NCI-H128 (cell line): ENCODE measurements at regions not wholly inside any gene's neighbourhood (a gene's known extent, or its start where the extent isn't known, plus 50 kb on each side); places are given as distances from the start of the nearest gene placed in this dataset.
"Not testable (repeated sequence)": the region's sequence is repeated elsewhere in the genome, so short reads cannot be mapped to it uniquely, and the experiment has no call there.

ENCODE experiments used
- DNase-seq: peaks from one replicate; lab custom pipeline; 2025; ENCODE audit not compliant: unreplicated experiment; lab: John Stamatoyannopoulos, UW

- not testable (repeated sequence) for DNase-seq
Observed at GRCh38 chr5:34188001-34188822, 145.2 kb upstream of the C1QTNF3 start.

DNA sequence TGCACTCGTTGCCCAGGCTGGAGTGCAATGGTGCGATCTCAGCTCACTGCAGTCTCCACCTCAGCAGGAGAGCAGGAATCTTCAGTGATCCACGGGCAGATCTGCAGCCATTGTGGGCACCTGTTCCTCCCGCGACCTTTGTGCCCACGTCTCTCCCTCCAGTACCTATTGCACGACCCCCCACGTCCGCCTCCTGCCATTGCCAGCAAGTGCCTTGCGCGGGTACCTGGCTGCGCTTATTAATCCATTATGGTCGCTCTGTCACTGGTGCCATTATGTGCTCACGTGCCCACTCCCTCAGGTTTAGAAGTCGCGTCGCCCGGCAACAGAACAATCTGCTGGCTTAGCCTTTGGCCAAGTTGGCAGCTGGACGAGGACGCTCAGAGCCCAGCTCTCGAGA lies 146.2 kb upstream of the C1QTNF3 start:
- DNase-seq = not testable (repeated sequence)

DNA sequence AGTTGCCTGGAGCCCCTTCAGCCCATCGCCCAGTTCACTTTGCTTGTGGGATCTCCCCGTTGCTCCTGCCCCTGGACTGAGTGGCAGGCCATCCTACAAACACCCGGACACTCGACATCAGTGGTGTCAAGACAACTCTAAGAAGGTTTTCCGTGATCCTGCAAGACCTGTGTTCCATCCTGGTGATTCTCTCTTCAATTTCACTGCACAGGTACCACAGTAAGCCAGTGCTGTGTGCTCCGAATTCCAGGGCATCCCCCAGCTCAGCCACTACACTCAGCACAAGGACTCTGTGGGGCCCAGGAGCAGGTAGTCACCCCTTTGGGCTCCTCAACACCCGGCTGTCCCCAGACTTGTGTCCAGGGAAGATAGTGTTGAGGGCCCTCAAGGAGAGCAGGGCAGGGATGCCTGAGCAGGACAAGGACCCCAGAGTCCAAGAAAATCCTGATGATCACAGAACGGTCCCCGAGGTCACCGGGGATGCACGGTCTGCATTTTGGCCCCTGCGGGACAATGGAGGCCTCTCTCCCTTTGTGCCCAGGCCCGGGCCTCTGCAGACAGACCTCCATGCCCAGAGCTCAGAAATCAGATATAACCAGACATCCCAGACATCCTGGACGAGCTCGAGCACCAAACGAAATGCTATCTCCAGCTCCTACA lies 146.9 kb upstream of the C1QTNF3 start:
- DNase-seq = not testable (repeated sequence)

DNA sequence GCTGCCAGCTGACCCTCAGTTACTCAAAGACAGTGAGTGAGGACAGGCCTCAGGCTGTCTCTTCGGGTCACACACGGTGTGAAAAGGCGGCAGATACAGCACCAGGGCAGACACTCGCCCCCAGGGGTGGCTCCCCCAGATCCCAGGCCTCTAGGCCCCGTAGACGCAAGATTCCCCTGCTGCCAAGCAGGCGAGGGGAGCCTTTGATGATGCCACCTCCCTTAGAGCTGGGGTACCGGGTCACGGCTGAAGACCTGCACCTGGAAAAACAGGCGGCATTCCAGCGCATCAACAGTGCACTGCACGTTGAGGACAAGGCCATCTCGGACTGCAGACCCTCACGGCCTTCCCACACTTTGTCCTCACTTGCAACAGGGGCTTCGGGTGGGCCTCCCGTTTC lies 147.5 kb upstream of the C1QTNF3 start:
- not testable (repeated sequence) for DNase-seq

DNA sequence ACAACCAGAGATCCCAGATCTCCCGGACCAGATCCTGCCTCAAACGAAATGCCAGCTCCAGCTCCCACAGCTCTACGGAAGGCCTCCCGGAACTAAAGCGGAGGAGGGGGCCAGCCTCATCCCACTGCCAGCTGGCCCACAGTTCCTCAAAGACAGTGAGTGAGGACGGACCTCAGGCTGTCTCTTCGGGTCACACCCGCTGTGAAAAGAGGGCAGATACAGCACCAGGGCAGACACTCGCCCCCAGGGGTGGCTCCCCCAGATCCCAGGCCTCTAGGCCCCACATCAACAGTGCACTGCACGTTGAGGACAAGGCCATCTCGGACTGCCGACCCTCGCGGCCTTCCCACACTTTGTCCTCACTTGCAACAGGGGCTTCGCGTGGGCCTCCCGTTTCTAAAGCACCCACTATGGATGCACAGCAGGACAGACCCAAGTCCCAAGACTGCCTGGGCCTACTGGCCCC lies 148.3 kb upstream of the C1QTNF3 start:
- not testable (repeated sequence) for DNase-seq

DNA sequence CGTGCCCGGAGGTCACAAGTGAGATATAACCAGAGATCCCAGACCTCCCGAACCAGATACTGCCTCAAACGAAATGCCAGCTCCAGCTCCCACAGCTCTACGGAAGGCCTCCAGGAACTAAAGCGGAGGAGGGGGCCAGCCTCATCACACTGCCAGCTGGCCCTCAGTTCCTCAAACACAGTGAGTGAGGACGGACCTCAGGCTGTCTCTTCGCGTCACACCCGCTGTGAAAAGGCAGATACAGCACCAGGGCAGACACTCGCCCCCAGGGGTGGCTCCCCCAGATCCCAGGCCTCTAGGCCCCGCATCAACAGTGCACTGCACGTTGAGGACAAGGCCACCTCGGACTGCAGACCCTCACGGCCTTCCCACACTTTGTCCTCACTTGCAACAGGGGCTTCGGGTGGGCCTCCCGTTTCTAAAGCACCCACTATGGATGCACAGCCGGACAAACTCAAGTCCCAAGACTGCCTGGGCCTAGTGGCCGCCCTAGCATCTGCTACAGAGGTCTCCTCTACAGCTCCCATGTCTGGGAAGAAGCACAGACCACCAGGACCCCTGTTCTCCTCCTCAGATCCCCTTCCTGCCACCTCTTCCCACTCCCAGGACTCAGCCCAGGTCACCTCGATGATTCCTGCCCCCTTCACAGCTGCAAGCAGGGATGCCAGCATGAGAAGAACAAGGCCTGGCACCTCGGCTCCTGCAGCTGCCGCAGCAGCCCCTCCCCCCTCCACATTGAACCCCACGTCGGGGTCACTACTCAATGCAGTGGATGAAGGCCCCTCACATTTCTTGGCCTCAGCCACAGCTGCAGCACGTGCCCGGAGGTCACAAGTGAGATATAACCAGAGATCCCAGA lies 149.3 kb upstream of the C1QTNF3 start:
- DNase-seq = not testable (repeated sequence)

DNA sequence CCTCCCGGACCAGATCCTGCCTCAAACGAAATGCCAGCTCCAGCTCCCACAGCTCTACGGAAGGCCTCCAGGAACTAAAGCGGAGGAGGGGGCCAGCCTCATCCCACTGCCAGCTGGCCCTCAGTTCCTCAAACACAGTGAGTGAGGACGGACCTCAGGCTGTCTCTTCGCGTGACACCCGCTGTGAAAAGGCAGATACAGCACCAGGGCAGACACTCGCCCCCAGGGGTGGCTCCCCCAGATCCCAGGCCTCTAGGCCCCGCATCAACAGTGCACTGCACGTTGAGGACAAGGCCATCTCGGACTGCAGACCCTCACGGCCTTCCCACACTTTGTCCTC lies 149.9 kb upstream of the C1QTNF3 start:
- DNase-seq = not testable (repeated sequence)

DNA sequence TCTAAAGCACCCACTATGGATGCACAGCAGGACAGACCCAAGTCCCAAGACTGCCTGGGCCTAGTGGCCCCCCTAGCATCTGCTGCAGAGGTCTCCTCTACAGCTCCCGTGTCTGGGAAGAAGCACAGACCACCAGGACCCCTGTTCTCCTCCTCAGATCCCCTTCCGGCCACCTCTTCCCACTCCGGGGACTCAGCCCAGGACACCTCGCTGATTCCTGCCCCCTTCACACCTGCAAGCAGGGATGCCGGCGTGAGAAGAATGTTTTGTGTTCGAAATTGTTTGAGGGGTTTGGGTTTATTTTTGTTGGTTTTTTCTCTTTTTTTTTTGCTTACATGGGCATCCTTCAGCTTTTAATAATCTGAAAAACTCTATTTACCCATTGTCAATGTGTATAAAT lies 150.3 kb upstream of the C1QTNF3 start:
- not testable (repeated sequence) for DNase-seq

DNA sequence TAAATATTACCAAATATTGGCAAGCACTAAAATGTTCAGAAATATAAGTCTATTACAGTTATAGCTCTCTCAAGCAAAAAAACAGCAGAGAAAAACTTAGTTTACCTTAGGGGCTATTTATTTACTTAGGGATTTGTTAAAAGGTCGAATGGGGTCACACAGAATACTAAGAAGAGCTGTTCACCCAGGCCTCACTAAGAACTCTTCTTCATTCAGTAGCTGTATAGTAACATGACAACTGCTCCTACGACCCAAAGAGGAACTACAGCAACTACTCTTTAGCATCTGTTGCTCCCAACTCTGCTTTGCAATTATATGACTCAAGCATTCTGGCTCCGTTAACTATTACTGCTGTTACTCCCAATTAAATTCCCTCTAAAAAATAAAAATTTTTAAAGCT lies 150.8 kb upstream of the C1QTNF3 start:
- not testable (repeated sequence) for DNase-seq

DNA sequence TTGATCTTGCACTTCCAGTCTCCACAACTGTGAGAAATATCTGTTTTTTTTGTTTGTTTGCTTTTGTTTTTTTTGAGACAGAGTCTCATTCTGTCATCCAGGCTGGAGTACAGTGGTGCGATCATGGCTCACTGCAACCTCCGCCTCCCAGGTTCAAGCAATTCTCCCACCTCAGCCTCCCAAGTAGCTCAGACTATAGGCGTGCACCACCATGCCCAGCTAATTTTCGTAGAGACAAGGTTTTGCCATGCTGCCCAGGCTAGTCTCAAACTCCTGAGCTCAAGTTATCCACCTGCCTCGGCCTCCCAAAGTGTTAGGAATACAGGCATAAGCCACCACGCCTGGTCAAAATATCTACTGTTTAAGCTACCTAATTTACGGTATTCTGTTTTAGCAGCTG lies 153.1 kb upstream of the C1QTNF3 start:
- DNase-seq = not testable (repeated sequence)

GRCh38 chr5:34205347-34205746 lies 162.3 kb upstream of the C1QTNF3 start:
- not testable (repeated sequence) for DNase-seq

DNA sequence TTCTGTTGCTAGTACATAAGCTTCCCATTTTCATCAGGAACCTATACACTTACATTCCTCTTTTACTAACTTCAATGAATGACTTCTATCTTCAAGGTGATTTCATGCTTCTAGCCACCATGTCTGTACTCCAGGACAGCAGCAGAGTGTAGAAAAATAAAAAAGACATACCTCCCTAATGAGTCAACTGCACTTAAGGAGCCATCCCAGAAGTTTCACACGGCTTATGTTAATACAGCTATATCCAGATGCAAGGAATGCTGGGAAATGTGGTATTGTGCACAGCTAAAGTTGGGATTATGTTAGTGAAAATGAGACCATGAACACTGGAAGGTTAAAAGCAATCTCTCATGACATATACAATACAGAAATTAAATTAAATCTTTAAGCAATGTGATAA lies 174.4 kb upstream of the C1QTNF3 start:
- not testable (repeated sequence) for DNase-seq

GRCh38 chr5:34221329-34222073 lies 178.5 kb upstream of the C1QTNF3 start:
- not testable (repeated sequence) for DNase-seq

- not testable (repeated sequence) for DNase-seq
Observed at GRCh38 chr5:34223158-34223557, 180.1 kb upstream of the C1QTNF3 start.

- not testable (repeated sequence) for DNase-seq
Observed at GRCh38 chr5:34230402-34230801, 187.4 kb upstream of the C1QTNF3 start.

GRCh38 chr5:34243802-34244201 lies 200.8 kb upstream of the C1QTNF3 start:
- not testable (repeated sequence) for DNase-seq

- not testable (repeated sequence) for DNase-seq
Observed at GRCh38 chr5:34244281-34245031, 201.4 kb upstream of the C1QTNF3 start.

- peak; percentile 17 for DNase-seq
Observed at GRCh38 chr5:34245032-34245394, 202.0 kb upstream of the C1QTNF3 start.

- not testable (repeated sequence) for DNase-seq
Observed at GRCh38 chr5:34245813-34246212, 202.8 kb upstream of the C1QTNF3 start.

GRCh38 chr5:34258598-34258997 lies 215.6 kb upstream of the C1QTNF3 start:
- not testable (repeated sequence) for DNase-seq
